Mesendoderm (in vitro differentiated cells): ENCODE measurements at regions not wholly inside any gene's neighbourhood (a gene's known extent, or its start where the extent isn't known, plus 50 kb on each side); places are given as distances from the start of the nearest gene placed in this dataset.
"Not testable (repeated sequence)": the region's sequence is repeated elsewhere in the genome, so short reads cannot be mapped to it uniquely, and the experiment has no call there.

Experiments used
- DNase-seq: peaks from one replicate; pipeline ENCODE4 v3.0.0; 2013
- H2AK5ac ChIP-seq: 2 replicates; pipeline ENCODE4 v1.6.1; 2013; ENCODE audit warnings: low read length, inconsistent platforms
- H2BK120ac ChIP-seq: 2 replicates; pipeline ENCODE4 v1.6.1; 2013; ENCODE audit warnings: low read depth, mild to moderate bottlenecking, low read length, moderate library complexity, mixed read lengths
- H2BK15ac ChIP-seq: replicated peaks from 2 replicates; pipeline ENCODE4 v1.6.1; 2013; ENCODE audit warnings: low read depth, mild to moderate bottlenecking, moderate library complexity
- H2BK5ac ChIP-seq: 2 replicates; pipeline ENCODE4 v1.6.1; 2013; ENCODE audit warnings: low read length, inconsistent platforms
- H3K18ac ChIP-seq: 2 replicates; pipeline ENCODE4 v1.6.1; 2013; ENCODE audit warnings: mild to moderate bottlenecking, low read length, mixed read lengths
- H3K23ac ChIP-seq: one replicate; pipeline ENCODE4 v1.6.1; 2013; ENCODE audit warnings: low read length
- H3K27ac ChIP-seq: 2 replicates; pipeline ENCODE4 v1.5.1; 2013; ENCODE audit warnings: low read depth, mild to moderate bottlenecking, inconsistent platforms, low read length, moderate library complexity
- H3K27me3 ChIP-seq: 2 replicates; pipeline ENCODE4 v1.6.1; 2013; ENCODE audit warnings: low read length, control low read depth, mild to moderate bottlenecking, inconsistent platforms; ENCODE audit not compliant: insufficient read depth, poor library complexity
- H3K36me3 ChIP-seq: 2 replicates; pipeline ENCODE4 v1.6.1; 2013; ENCODE audit warnings: low read length, inconsistent platforms; ENCODE audit not compliant: control insufficient read depth, insufficient read depth
- H3K4ac ChIP-seq: one replicate; pipeline ENCODE4 v1.6.1; 2013; ENCODE audit warnings: low read depth, mild to moderate bottlenecking, low read length, moderate library complexity
- H3K4me1 ChIP-seq: 2 replicates; pipeline ENCODE4 v1.6.1; 2013; ENCODE audit warnings: low read depth, low read length, inconsistent platforms; ENCODE audit not compliant: control insufficient read depth
- H3K4me2 ChIP-seq: 2 replicates; pipeline ENCODE4 v1.6.1; 2013; ENCODE audit warnings: low read length
- H3K4me3 ChIP-seq: 2 replicates; pipeline ENCODE4 v1.5.1; 2013; ENCODE audit warnings: mild to moderate bottlenecking, low read length
- H3K56ac ChIP-seq: one replicate; pipeline ENCODE4 v1.6.1; 2013; ENCODE audit warnings: low read length
- H3K79me1 ChIP-seq: 2 replicates; pipeline ENCODE4 v1.6.1; 2013; ENCODE audit warnings: low read length, inconsistent platforms
- H3K79me2 ChIP-seq: 2 replicates; pipeline ENCODE4 v1.6.1; 2013; ENCODE audit warnings: mild to moderate bottlenecking, low read length; ENCODE audit not compliant: control insufficient read depth, insufficient read depth
- H3K9ac ChIP-seq: 2 replicates; pipeline ENCODE4 v1.6.1; 2013; ENCODE audit warnings: low read length, inconsistent platforms
- H4K5ac ChIP-seq: one replicate; pipeline ENCODE4 v1.6.1; 2013; ENCODE audit warnings: low read length
- H4K8ac ChIP-seq: one replicate; pipeline ENCODE4 v1.6.1; 2013; ENCODE audit warnings: low read depth, mild to moderate bottlenecking, control low read depth, low read length, moderate library complexity
- WGBS: extraction: QIAGEN DNeasy Blood & Tissue Kit; methylation state at CpG from one replicate; pipeline ENCODE4 v1.1.7; 2013; ENCODE audit warnings: low lambda C conversion rate, missing lambda C conversion rate; ENCODE audit not compliant: insufficient coverage; ENCODE audit errors: extremely low coverage; 5-methylcytosine and 5-hydroxymethylcytosine counted together

GRCh38 chr4:110399046-110399445 is 76.9 kb upstream of the ENPEP start:
- H3K56ac ChIP-seq, H3K4me1 ChIP-seq, H3K27me3 ChIP-seq, H2BK5ac ChIP-seq, H3K4me3 ChIP-seq, H3K4me2 ChIP-seq, DNase-seq, H2BK15ac ChIP-seq, H4K5ac ChIP-seq, H3K36me3 ChIP-seq, H3K79me1 ChIP-seq, H3K79me2 ChIP-seq, H4K8ac ChIP-seq, H2AK5ac ChIP-seq, H3K27ac ChIP-seq, H3K4ac ChIP-seq, H3K9ac ChIP-seq, H3K23ac ChIP-seq, H3K18ac ChIP-seq, H2BK120ac ChIP-seq: not testable (repeated sequence)
- WGBS: no CpG with 5 or more reads among the region's 10 CpGs

GRCh38 chr4:110396963-110397362 is 79.0 kb upstream of the ENPEP start:
- H2AK5ac ChIP-seq: no peak overlapping the region
- H3K18ac ChIP-seq: no peak overlapping the region
- DNase-seq: no peak
- no CpG with 5 or more reads among the region's 2 CpGs for WGBS
- H3K4ac ChIP-seq: no peak overlapping the region
- no peak overlapping the region for H2BK15ac ChIP-seq
- H3K79me2 ChIP-seq: no peaks in the 10 kb centered on the region
- H3K27ac ChIP-seq: no peak overlapping the region
- no peak overlapping the region for H2BK120ac ChIP-seq
- H2BK5ac ChIP-seq: no peak overlapping the region
- H3K9ac ChIP-seq: no peak overlapping the region
- no peak overlapping the region for H4K8ac ChIP-seq
- no peak overlapping the region for H3K23ac ChIP-seq
- peaks cover 1% of the 10 kb centered on the region for H3K4me1 ChIP-seq
- H3K4me3 ChIP-seq: no peak overlapping the region
- no peak overlapping the region for H3K56ac ChIP-seq
- no peaks in the 10 kb centered on the region for H3K36me3 ChIP-seq
- no peak overlapping the region for H3K4me2 ChIP-seq
- H4K5ac ChIP-seq: no peak overlapping the region
- H3K27me3 ChIP-seq: no peaks in the 10 kb centered on the region
- no peaks in the 10 kb centered on the region for H3K79me1 ChIP-seq

- Histone ChIP-seq H2BK5ac (no peak overlapping the region), H3K79me1 (no peaks in the 10 kb centered on the region), H3K18ac (no peak overlapping the region), H3K23ac (no peak overlapping the region), H2AK5ac (no peak overlapping the region), H2BK120ac (no peak overlapping the region), H3K27me3 (no peaks in the 10 kb centered on the region), H4K8ac (no peak overlapping the region), H3K27ac (no peak overlapping the region), H4K5ac (no peak overlapping the region), H3K4me1 (peaks cover 1% of the 10 kb centered on the region), H3K56ac (no peak overlapping the region), H3K4me2 (no peak overlapping the region), H3K4ac (no peak overlapping the region), H3K9ac (no peak overlapping the region), H3K4me3 (no peak overlapping the region), H3K36me3 (no peaks in the 10 kb centered on the region), H3K79me2 (no peaks in the 10 kb centered on the region), H2BK15ac (no peak overlapping the region)
- WGBS: no CpG with 5 or more reads among the region's 1 CpG
- DNase-seq: no peak
Measured at GRCh38 chr4:110395421-110395820, 80.5 kb upstream of the ENPEP start.

- H3K27ac ChIP-seq: no peak overlapping the region
Measured at GRCh38 chr4:110394871-110395270, 81.1 kb upstream of the ENPEP start.

GRCh38 chr4:110381784-110382183 is 94.2 kb upstream of the ENPEP start:
- Histone ChIP-seq H2BK15ac (no peak overlapping the region), H4K5ac (no peak overlapping the region), H3K79me2 (no peaks in the 10 kb centered on the region), H3K27me3 (no peaks in the 10 kb centered on the region), H3K4me3 (no peak overlapping the region), H2AK5ac (no peak overlapping the region), H3K36me3 (no peaks in the 10 kb centered on the region), H3K9ac (no peak overlapping the region), H3K4me2 (no peak overlapping the region), H2BK120ac (no peak overlapping the region), H3K4me1 (no peaks in the 10 kb centered on the region), H3K4ac (no peak overlapping the region), H3K56ac (no peak overlapping the region), H3K18ac (no peak overlapping the region), H3K23ac (no peak overlapping the region), H4K8ac (no peak overlapping the region), H2BK5ac (no peak overlapping the region), H3K79me1 (no peaks in the 10 kb centered on the region), H3K27ac (no peak overlapping the region)
- no peak for DNase-seq

More at GRCh38 chr4:110394871-110395270, 81.1 kb upstream of the ENPEP start:
- Histone ChIP-seq H2AK5ac (no peak overlapping the region), H3K79me1 (no peaks in the 10 kb centered on the region), H4K8ac (no peak overlapping the region), H2BK15ac (no peak overlapping the region), H3K4me1 (peaks cover 1% of the 10 kb centered on the region), H2BK120ac (no peak overlapping the region), H3K23ac (no peak overlapping the region), H3K36me3 (no peaks in the 10 kb centered on the region), H4K5ac (no peak overlapping the region), H3K18ac (no peak overlapping the region), H2BK5ac (no peak overlapping the region), H3K4me3 (no peak overlapping the region), H3K4ac (no peak overlapping the region), H3K56ac (no peak overlapping the region), H3K9ac (no peak overlapping the region), H3K27me3 (no peaks in the 10 kb centered on the region), H3K79me2 (no peaks in the 10 kb centered on the region), H3K4me2 (no peak overlapping the region)
- no peak for DNase-seq

- no peak for DNase-seq
- H3K18ac ChIP-seq: no peak overlapping the region
- no peak overlapping the region for H3K4ac ChIP-seq
- no peak overlapping the region for H4K8ac ChIP-seq
- no peaks in the 10 kb centered on the region for H3K79me1 ChIP-seq
- no peak overlapping the region for H3K23ac ChIP-seq
- no peaks in the 10 kb centered on the region for H3K79me2 ChIP-seq
- H3K4me2 ChIP-seq: no peak overlapping the region
- no peak overlapping the region for H3K56ac ChIP-seq
- H3K4me3 ChIP-seq: no peak overlapping the region
- no peaks in the 10 kb centered on the region for H3K4me1 ChIP-seq
- no CpG with 5 or more reads among the region's 2 CpGs for WGBS
- H3K9ac ChIP-seq: no peak overlapping the region
- no peak overlapping the region for H2BK5ac ChIP-seq
- H3K36me3 ChIP-seq: no peaks in the 10 kb centered on the region
- H2BK15ac ChIP-seq: no peak overlapping the region
- no peak overlapping the region for H3K27ac ChIP-seq
- H4K5ac ChIP-seq: no peak overlapping the region
- H3K27me3 ChIP-seq: no peaks in the 10 kb centered on the region
- no peak overlapping the region for H2BK120ac ChIP-seq
- H2AK5ac ChIP-seq: no peak overlapping the region
Measured at GRCh38 chr4:110372485-110372884, 103.5 kb upstream of the ENPEP start.
